ENCODE measurements at regions not wholly inside any gene's neighbourhood (a gene's known extent, or its start where the extent isn't known, plus 50 kb on each side); places are given as distances from the start of the nearest gene placed in this dataset.

GRCh38 chr2:160835166-160835565 lies 325.1 kb upstream of the TANK start:
- TF ChIP-seq CTCF (IDR thresholded peaks at IDR 0.05) (no peak), MAX (IDR thresholded peaks at IDR 0.05) (no peak), JUN (IDR thresholded peaks at IDR 0.05) (no peak), SMC3 (IDR thresholded peaks at IDR 0.05) (no peak), POLR2A (IDR thresholded peaks at IDR 0.05; ENCODE audit: low read length) (no peak), HOXA7 (CRISPR knock-in tag; IDR thresholded peaks at IDR 0.05) (no peak), RFX5 (IDR thresholded peaks at IDR 0.05) (no peak)
- TF ChIP-seq, protein P1, sequence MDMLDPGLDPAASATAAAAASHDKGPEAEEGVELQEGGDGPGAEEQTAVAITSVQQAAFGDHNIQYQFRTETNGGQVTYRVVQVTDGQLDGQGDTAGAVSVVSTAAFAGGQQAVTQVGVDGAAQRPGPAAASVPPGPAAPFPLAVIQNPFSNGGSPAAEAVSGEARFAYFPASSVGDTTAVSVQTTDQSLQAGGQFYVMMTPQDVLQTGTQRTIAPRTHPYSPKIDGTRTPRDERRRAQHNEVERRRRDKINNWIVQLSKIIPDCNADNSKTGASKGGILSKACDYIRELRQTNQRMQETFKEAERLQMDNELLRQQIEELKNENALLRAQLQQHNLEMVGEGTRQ (IDR thresholded peaks at IDR 0.05), result no peak
